Stomach (tissue), 8 donors: ENCODE measurements at regions not wholly inside any gene's neighbourhood (a gene's known extent, or its start where the extent isn't known, plus 50 kb on each side); places are given as distances from the start of the nearest gene placed in this dataset.

Source experiments
- DNase-seq, 2 donors: peaks; one replicate each; pipeline versions ENCODE4 v3.0.0 to v3.0.0-alpha.2; 2013 to 2019
- H3K27ac ChIP-seq, 5 donors: fragments of 200-600 bp in 4 of 5; sonication (generic) in 4 of 5; one replicate each; pipeline ENCODE4 v1.5.1; 2013 to 2019; ENCODE audit warnings: mild to moderate bottlenecking in 1 of 5, moderate library complexity in 1 of 5
- H3K27me3 ChIP-seq, 3 donors: fragments of 200-600 bp; sonication (generic); one replicate each; pipeline ENCODE4 v1.5.1; 2017 to 2019; ENCODE audit warnings: mixed run types in 1 of 3
- H3K36me3 ChIP-seq, 4 donors: fragments of 200-600 bp; sonication (generic); 1 replicate in 3 of 4; 2 replicates in 1 of 4; pipeline ENCODE4 v1.5.1; 2016 to 2019
- H3K4me1 ChIP-seq, 4 donors: fragments of 200-600 bp; sonication (generic); one replicate each; pipeline ENCODE4 v1.5.1; 2016 to 2019
- H3K4me3 ChIP-seq, 4 donors: fragments of 200-600 bp; sonication (generic) in 3 of 4; one replicate each; pipeline ENCODE4 v1.5.1; 2016 to 2019; ENCODE audit warnings: mild to moderate bottlenecking in 1 of 4
- H3K9me3 ChIP-seq, 4 donors: fragments of 200-600 bp; sonication (generic); one replicate each; pipeline ENCODE4 v1.5.1; 2016 to 2019
- EP300 ChIP-seq: sonication (generic); formaldehyde crosslinking; IDR thresholded peaks from one replicate; pipeline ENCODE4 v1.6.1; 2017; ENCODE audit warnings: antibody characterized with exemption
- POLR2A ChIP-seq, 4 donors: fragments of 450-650 bp; IDR thresholded peaks; one replicate each; pipeline ENCODE4 v1.6.1; 2016; ENCODE audit warnings: antibody characterized with exemption in 4 of 4, control low read depth in 2 of 4, mild to moderate bottlenecking in 1 of 4, moderate library complexity in 1 of 4
- POLR2AphosphoS5 ChIP-seq, 3 donors: sonication (generic); formaldehyde crosslinking; IDR thresholded peaks; one replicate each; pipeline ENCODE4 v1.6.1; 2016; ENCODE audit warnings: antibody characterized with exemption in 3 of 3
- WGBS, 5 donors: extraction: QIAGEN DNeasy Blood & Tissue Kit in 3 of 5; methylation state at CpG; one replicate each; pipeline versions ENCODE4 v1.1.5 to v1.1.7; 2013 to 2018; 5-methylcytosine and 5-hydroxymethylcytosine counted together
- intact Hi-C: fragments of 100-400 bp; cut with DNase I; formaldehyde crosslinking; loops from one replicate; pipeline ENCODE4 v1.15.1; 2023; ENCODE audit warnings: low total_unique reads
- TF ChIP-seq, protein P1 (sequence below), 7 experiments: fragments of 450-650 bp in 4 of 7; fragments of 200-600 bp in 3 of 7; sonication (generic) in 3 of 7; IDR thresholded peaks; one replicate each; pipeline ENCODE4 v1.5.1; 2016 to 2019; ENCODE audit warnings: antibody characterized with exemption in 7 of 7, control low read depth in 2 of 7, mild to moderate bottlenecking in 1 of 7
- donor health status: healthy with polysubstance abuse.
- donor health status: Bipolar disorder and iron deficiency.
- donor health status: healthy.

DNA sequence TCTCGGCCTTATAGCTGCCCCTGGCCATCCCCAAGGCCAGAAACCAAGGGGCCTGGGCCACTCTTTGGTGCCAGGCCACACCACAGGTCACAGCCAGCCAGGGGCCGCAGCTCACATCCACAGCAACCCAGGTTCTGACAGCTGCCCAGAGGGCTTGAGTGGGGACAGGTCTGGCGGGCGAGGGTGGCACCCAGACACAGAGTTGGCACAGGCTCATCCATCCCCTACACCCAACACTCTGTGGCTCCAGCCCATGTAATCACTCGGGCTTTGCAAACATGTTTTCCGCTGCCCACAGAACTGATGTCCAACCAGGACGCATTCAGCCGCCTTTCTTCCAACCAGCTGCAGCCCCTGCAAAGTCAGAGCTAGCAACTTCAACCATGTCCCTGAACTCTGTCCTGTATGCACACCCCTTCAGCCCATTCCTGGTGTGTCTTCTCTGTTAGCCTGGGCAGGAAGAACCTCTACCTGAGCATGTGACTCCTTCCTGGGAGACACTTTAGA is 57.7 kb upstream of the PPP2R2D start:
- H3K27me3 ChIP-seq: peaks cover 0 to 19% (median 12%) of the 10 kb centered on the region in 3 donors
- H3K4me3 ChIP-seq: no peak overlapping the region
- no peaks in the 10 kb centered on the region for H3K9me3 ChIP-seq
- intact Hi-C loops: no loop called here
- TF ChIP-seq, protein P1, sequence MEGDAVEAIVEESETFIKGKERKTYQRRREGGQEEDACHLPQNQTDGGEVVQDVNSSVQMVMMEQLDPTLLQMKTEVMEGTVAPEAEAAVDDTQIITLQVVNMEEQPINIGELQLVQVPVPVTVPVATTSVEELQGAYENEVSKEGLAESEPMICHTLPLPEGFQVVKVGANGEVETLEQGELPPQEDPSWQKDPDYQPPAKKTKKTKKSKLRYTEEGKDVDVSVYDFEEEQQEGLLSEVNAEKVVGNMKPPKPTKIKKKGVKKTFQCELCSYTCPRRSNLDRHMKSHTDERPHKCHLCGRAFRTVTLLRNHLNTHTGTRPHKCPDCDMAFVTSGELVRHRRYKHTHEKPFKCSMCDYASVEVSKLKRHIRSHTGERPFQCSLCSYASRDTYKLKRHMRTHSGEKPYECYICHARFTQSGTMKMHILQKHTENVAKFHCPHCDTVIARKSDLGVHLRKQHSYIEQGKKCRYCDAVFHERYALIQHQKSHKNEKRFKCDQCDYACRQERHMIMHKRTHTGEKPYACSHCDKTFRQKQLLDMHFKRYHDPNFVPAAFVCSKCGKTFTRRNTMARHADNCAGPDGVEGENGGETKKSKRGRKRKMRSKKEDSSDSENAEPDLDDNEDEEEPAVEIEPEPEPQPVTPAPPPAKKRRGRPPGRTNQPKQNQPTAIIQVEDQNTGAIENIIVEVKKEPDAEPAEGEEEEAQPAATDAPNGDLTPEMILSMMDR (IDR thresholded peaks at IDR 0.05): no peak
- no peak for DNase-seq
- no peaks in the 10 kb centered on the region for H3K4me1 ChIP-seq
- WGBS, 5 donors: 79 to 95% (median 89%) methylated on average over 4 to 8 of the region's 8 CpGs
- H3K27ac ChIP-seq: no peak overlapping the region
- H3K36me3 ChIP-seq: no peaks in the 10 kb centered on the region

DNA sequence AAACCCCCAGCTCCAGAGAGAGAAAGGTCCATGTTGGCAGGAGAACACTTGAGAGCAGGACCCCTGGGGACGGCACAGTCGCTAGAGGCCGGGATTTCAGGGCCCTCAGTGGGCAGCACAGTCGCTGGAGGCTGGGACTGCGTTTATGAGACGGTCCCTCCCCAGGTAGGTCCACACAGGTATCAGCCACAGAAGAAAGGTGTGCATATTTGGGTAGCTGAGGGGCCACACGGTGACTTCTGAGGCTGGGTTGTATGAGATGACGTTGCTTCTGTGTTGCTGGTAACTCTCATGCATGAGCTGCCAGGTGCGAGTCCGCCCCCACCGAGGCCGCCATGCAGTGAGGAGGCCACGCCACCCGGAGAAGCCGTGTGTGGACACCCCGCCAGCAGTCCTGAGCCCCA is 56.9 kb upstream of the PPP2R2D start:
- no peak for DNase-seq
- H3K27me3 ChIP-seq: peaks cover 0 to 19% (median 12%) of the 10 kb centered on the region in 3 donors
- H3K4me1 ChIP-seq: no peaks in the 10 kb centered on the region
- 89 to 93% (median 92%) methylated on average over 8 to 16 of the region's 16 CpGs for WGBS, 5 donors
- H3K36me3 ChIP-seq: no peaks in the 10 kb centered on the region
- H3K4me3 ChIP-seq: no peak overlapping the region
- intact Hi-C loops: no loop called here
- TF ChIP-seq EP300: no peak
- TF ChIP-seq POLR2A (IDR thresholded peaks at IDR 0.05): no peak
- TF ChIP-seq, protein P1 (IDR thresholded peaks at IDR 0.05): no peak
- no peak for TF ChIP-seq POLR2AphosphoS5 (IDR thresholded peaks at IDR 0.05)
- no peak overlapping the region for H3K27ac ChIP-seq
- no peaks in the 10 kb centered on the region for H3K9me3 ChIP-seq

DNA sequence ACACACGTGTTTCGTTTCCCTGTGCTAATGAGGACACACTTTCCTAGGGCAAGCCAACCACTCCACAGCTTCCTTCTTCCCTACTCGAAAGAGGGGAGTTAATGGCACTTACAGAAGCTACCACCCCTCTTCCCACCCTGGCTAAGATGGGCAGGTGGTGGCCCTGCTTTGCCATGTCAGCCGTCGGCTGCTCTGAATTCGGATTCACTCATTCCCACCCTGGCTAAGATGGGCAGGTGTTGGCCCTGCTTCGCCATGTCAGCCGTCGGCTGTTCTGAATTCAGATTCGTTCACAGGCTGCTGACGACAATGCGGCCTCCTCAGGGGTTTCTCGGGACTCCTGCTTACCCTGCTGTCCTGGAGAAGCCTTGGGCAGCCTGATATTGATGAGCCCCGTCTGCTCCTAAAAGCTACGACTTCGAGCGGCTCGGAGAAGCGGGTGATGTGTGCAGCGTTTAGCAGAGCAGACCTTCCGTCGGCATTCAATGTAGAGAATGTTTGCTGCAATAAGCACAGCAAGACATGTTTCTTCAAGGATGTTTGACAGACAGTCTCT is 56.2 kb upstream of the PPP2R2D start:
- Histone ChIP-seq H3K9me3 (no peaks in the 10 kb centered on the region), H3K27me3 (peaks cover 0 to 19% (median 12%) of the 10 kb centered on the region in 3 donors), H3K4me3 (no peak overlapping the region), H3K36me3 (no peaks in the 10 kb centered on the region), H3K4me1 (no peaks in the 10 kb centered on the region), H3K27ac (no peak overlapping the region)
- DNase-seq: no peak
- TF ChIP-seq POLR2AphosphoS5 (IDR thresholded peaks at IDR 0.05): no peak
- TF ChIP-seq EP300: no peak
- TF ChIP-seq, protein P1 (IDR thresholded peaks at IDR 0.05): no peak
- intact Hi-C loops: no loop called here
- WGBS, 5 donors: 85 to 90% (median 89%) methylated on average over 22 of the region's 22 CpGs

DNA sequence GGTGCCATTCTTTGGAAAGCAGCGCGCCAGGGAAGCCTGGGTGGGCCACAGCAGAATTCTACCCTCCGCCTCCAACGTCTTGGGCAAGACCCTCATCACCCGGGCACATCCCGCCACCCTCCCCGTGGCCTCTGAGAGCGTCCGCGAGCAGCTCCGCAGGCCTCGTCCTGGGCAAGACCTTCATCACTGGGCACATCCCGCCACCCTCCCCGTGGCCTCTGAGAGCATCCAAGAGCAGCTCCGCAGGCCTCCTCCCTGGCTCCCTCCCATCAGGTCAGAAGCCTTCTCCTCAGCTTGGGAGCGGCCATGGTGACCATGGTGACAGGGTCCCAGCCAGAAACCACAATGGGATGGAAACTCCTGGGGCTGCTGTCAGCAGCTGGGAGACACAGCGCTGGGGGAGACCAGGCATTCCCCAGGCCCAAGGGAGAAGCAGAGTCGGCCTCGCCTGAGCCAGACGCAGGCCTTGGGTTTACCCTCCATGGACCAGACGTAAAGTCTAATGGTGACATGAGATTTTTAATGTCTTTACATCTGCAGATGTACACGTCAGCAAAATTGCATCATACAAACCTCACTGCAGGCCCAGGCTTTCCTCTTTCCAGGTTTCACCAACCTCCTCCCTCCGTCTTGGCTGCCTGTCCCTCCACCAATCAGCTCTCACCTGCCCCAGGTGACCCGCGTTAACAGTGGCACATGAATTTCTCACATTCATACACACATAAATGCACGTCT is 55.1 kb upstream of the PPP2R2D start:
- DNase-seq: no peak
- 85 to 89% (median 87%) methylated on average over 24 to 26 of the region's 26 CpGs for WGBS, 5 donors

More for the DNA sequence above, 55.1 kb upstream of the PPP2R2D start:
- intact Hi-C loops: no loop called here
- Histone ChIP-seq H3K27ac (no peak overlapping the region), H3K9me3 (no peaks in the 10 kb centered on the region), H3K4me3 (no peak overlapping the region), H3K27me3 (peaks cover 0 to 19% (median 12%) of the 10 kb centered on the region in 3 donors), H3K36me3 (no peaks in the 10 kb centered on the region), H3K4me1 (no peaks in the 10 kb centered on the region)
- TF ChIP-seq, protein P1 (IDR thresholded peaks at IDR 0.05): no peak
- TF ChIP-seq EP300 (no peak), POLR2AphosphoS5 (IDR thresholded peaks at IDR 0.05) (no peak), POLR2A (IDR thresholded peaks at IDR 0.05) (no peak)
